Thyroid gland (tissue), 4 donors: ENCODE measurements at regions not wholly inside any gene's neighbourhood (a gene's known extent, or its start where the extent isn't known, plus 50 kb on each side); places are given as distances from the start of the nearest gene placed in this dataset.

Experiments used
- CTCF ChIP-seq, 6 experiments: fragments of 200-600 bp in 3 of 6; fragments of 450-650 bp in 3 of 6; sonication (generic) in 3 of 6; IDR thresholded peaks; one replicate each; pipeline ENCODE4 v1.5.1; 2016 to 2019; ENCODE audit warnings: antibody characterized with exemption in 6 of 6, mild to moderate bottlenecking in 2 of 6, inconsistent platforms in 1 of 6, moderate library complexity in 1 of 6
- POLR2A ChIP-seq, 2 donors: fragments of 450-650 bp; IDR thresholded peaks; one replicate each; pipeline ENCODE4 v1.6.1; 2017; ENCODE audit warnings: antibody characterized with exemption in 2 of 2, mild to moderate bottlenecking in 2 of 2, moderate library complexity in 1 of 2

- no peak for TF ChIP-seq CTCF (IDR thresholded peaks at IDR 0.05)
- no peak for TF ChIP-seq POLR2A (IDR thresholded peaks at IDR 0.05)
These were observed 136.3 kb upstream of the PHACTR1 start for GRCh38 chr6:12580290-12580689.
